ENCODE measurements at regions not wholly inside any gene's neighbourhood (a gene's known extent, or its start where the extent isn't known, plus 50 kb on each side); places are given as distances from the start of the nearest gene placed in this dataset.

GRCh38 chr2:77910136-77910535 lies 388.0 kb upstream of the LRRTM4 start (continued):
- TF ChIP-seq ZNF341 (tag by site-specific recombination; IDR thresholded peaks at IDR 0.05; ENCODE audit: low read depth) = no peak
- TF ChIP-seq EGR2 (tag by site-specific recombination; IDR thresholded peaks at IDR 0.05; ENCODE audit: low read depth) = no peak

GRCh38 chr2:77920838-77921366 lies 398.7 kb upstream of the LRRTM4 start:
- H3K9me3 ChIP-seq (ENCODE audit: control insufficient read depth, insufficient read depth, low read depth, low read length) = no peaks in the 10 kb centered on the region
- TF ChIP-seq IKZF3 (tag by site-specific recombination; IDR thresholded peaks at IDR 0.05) (no peak), ZNF561 (tag by site-specific recombination; IDR thresholded peaks at IDR 0.05; ENCODE audit: borderline replicate concordance) (no peak), ZNF10 (tag by site-specific recombination; IDR thresholded peaks at IDR 0.05) (no peak), ZNF350 (tag by site-specific recombination; IDR thresholded peaks at IDR 0.05) (no peak), GLIS1 (tag by site-specific recombination; IDR thresholded peaks at IDR 0.05) (no peak), YY1 (tag by site-specific recombination; IDR thresholded peaks at IDR 0.05) (no peak), ZNF48 (tag by site-specific recombination; IDR thresholded peaks at IDR 0.05) (no peak), ZFP69B (tag by site-specific recombination; IDR thresholded peaks at IDR 0.05) (no peak), ZNF692 (tag by site-specific recombination; IDR thresholded peaks at IDR 0.05) (no peak), ZNF174 (tag by site-specific recombination; IDR thresholded peaks at IDR 0.05) (no peak), ZNF654 (tag by site-specific recombination; IDR thresholded peaks at IDR 0.05; ENCODE audit: low read depth) (no peak), ZNF140 (tag by site-specific recombination; IDR thresholded peaks at IDR 0.05) (no peak)
- ChIA-PET CTCF (no interaction called here), POLR2A (no interaction called here)
- H3K4me3 ChIP-seq (ENCODE audit: low read depth, low read length) = no peak overlapping the region
- no peaks in the 10 kb centered on the region for H3K36me3 ChIP-seq (ENCODE audit: control insufficient read depth in 2 of 2, insufficient read depth in 1 of 2, low read length in 2 of 2)
- H3K27ac ChIP-seq (ENCODE audit: extremely low read depth, low read depth, low read length) = no peak overlapping the region
- no peaks in the 10 kb centered on the region for H3K4me1 ChIP-seq (ENCODE audit: control insufficient read depth, insufficient read depth, low read length)

GRCh38 chr2:77922567-77922966 lies 400.4 kb upstream of the LRRTM4 start:
- Histone ChIP-seq H3K9me3 (ENCODE audit: control insufficient read depth, insufficient read depth, low read depth, low read length) (no peaks in the 10 kb centered on the region), H3K36me3 (ENCODE audit: control insufficient read depth in 2 of 2, insufficient read depth in 1 of 2, low read length in 2 of 2) (no peaks in the 10 kb centered on the region), H3K4me1 (ENCODE audit: control insufficient read depth, insufficient read depth, low read length) (no peaks in the 10 kb centered on the region), H3K27ac (ENCODE audit: extremely low read depth, low read depth, low read length) (no peak overlapping the region), H3K4me3 (ENCODE audit: low read depth, low read length) (no peak overlapping the region)
- POLR2A ChIA-PET = no interaction called here
- CTCF ChIA-PET = no interaction called here
- no peak for TF ChIP-seq ZBTB7A (tag by site-specific recombination; IDR thresholded peaks at IDR 0.05; ENCODE audit: low read depth)
- no peak for TF ChIP-seq ELK4 (IDR thresholded peaks at IDR 0.05; ENCODE audit: borderline replicate concordance, low read depth, low read length)
- TF ChIP-seq KLF8 (tag by site-specific recombination; IDR thresholded peaks at IDR 0.05) = no peak
- TF ChIP-seq TCF7L2 (IDR thresholded peaks at IDR 0.05; ENCODE audit: borderline replicate concordance, low read depth, low read length) = no peak
- no peak for TF ChIP-seq ZNF530 (tag by site-specific recombination; IDR thresholded peaks at IDR 0.05; ENCODE audit: low read depth)
- no peak for TF ChIP-seq ZBTB48 (tag by site-specific recombination; IDR thresholded peaks at IDR 0.05)
- TF ChIP-seq MYNN (tag by site-specific recombination; IDR thresholded peaks at IDR 0.05; ENCODE audit: borderline replicate concordance) = no peak
- TF ChIP-seq ZNF585B (tag by site-specific recombination; IDR thresholded peaks at IDR 0.05) = no peak
- TF ChIP-seq ZNF26 (tag by site-specific recombination; IDR thresholded peaks at IDR 0.05) = no peak
- no peak for TF ChIP-seq ZNF274 (IDR thresholded peaks at IDR 0.05; ENCODE audit: low read length)
- no peak for TF ChIP-seq ZNF274 (tag by site-specific recombination; IDR thresholded peaks at IDR 0.05; ENCODE audit: borderline replicate concordance)
- no peak for TF ChIP-seq ZNF518A (tag by site-specific recombination; conservative IDR thresholded peaks at IDR 0.05; ENCODE audit: low read depth)
- no peak for TF ChIP-seq ZNF350 (tag by site-specific recombination; IDR thresholded peaks at IDR 0.05)
- no peak for TF ChIP-seq ZNF391 (tag by site-specific recombination; IDR thresholded peaks at IDR 0.05; ENCODE audit: borderline replicate concordance, low read depth)

All from HEK293 (cell line).